NCI-H774 (cell line): ENCODE measurements at regions not wholly inside any gene's neighbourhood (a gene's known extent, or its start where the extent isn't known, plus 50 kb on each side); places are given as distances from the start of the nearest gene placed in this dataset.
"Not testable (repeated sequence)": the region's sequence is repeated elsewhere in the genome, so short reads cannot be mapped to it uniquely, and the experiment has no call there.

ENCODE experiments used
- DNase-seq: peaks from one replicate; lab custom pipeline; 2025; lab: John Stamatoyannopoulos, UW

- DNase-seq: not testable (repeated sequence)
Observed at GRCh38 chr18:14336017-14336416, 203.8 kb upstream of the ZNF519 start.

GRCh38 chr18:14321217-14321616, 189.0 kb upstream of the ZNF519 start:
- not testable (repeated sequence) for DNase-seq

GRCh38 chr18:14301255-14301654, 169.0 kb upstream of the ZNF519 start:
- not testable (repeated sequence) for DNase-seq

- not testable (repeated sequence) for DNase-seq
Observed at GRCh38 chr18:14295081-14295480, 162.8 kb upstream of the ZNF519 start.

- no peak for DNase-seq
Observed at GRCh38 chr18:14285053-14285452, 152.8 kb upstream of the ZNF519 start.

- DNase-seq: not testable (repeated sequence)
Observed at GRCh38 chr18:14275391-14275790, 143.2 kb upstream of the ZNF519 start.

GRCh38 chr18:14265637-14266410, 133.6 kb upstream of the ZNF519 start:
- DNase-seq: not testable (repeated sequence)

- DNase-seq: not testable (repeated sequence)
Observed at GRCh38 chr18:14262786-14263185, 130.6 kb upstream of the ZNF519 start.

GRCh38 chr18:14250084-14250677, 117.9 kb upstream of the ZNF519 start:
- DNase-seq: not testable (repeated sequence)

GRCh38 chr18:14239224-14239623, 107.0 kb upstream of the ZNF519 start:
- DNase-seq: not testable (repeated sequence)

GRCh38 chr18:14236356-14237048, 104.3 kb upstream of the ZNF519 start:
- DNase-seq: not testable (repeated sequence)

GRCh38 chr18:14225286-14225679, 93.0 kb upstream of the ZNF519 start:
- DNase-seq: not testable (repeated sequence)

GRCh38 chr18:14224551-14225285, 92.5 kb upstream of the ZNF519 start:
- not testable (repeated sequence) for DNase-seq

- DNase-seq: not testable (repeated sequence)
Observed at GRCh38 chr18:14223919-14224318, 91.7 kb upstream of the ZNF519 start.

- not testable (repeated sequence) for DNase-seq
Observed at GRCh38 chr18:14223231-14223822, 91.1 kb upstream of the ZNF519 start.

GRCh38 chr18:14222354-14223221, 90.4 kb upstream of the ZNF519 start:
- DNase-seq: not testable (repeated sequence)

- DNase-seq: no peak
Observed at GRCh38 chr18:14221689-14222088, 89.5 kb upstream of the ZNF519 start.

- not testable (repeated sequence) for DNase-seq
Observed at GRCh38 chr18:14215952-14216351, 83.7 kb upstream of the ZNF519 start.

GRCh38 chr18:14203424-14203823, 71.2 kb upstream of the ZNF519 start:
- not testable (repeated sequence) for DNase-seq

GRCh38 chr18:14190776-14191442, 58.7 kb upstream of the ZNF519 start:
- DNase-seq: not testable (repeated sequence)
